AG09319 (cell line): ENCODE measurements at regions not wholly inside any gene's neighbourhood (a gene's known extent, or its start where the extent isn't known, plus 50 kb on each side); places are given as distances from the start of the nearest gene placed in this dataset.

Source experiments
- DNase-seq: peaks from one replicate; pipeline ENCODE4 v3.0.0-alpha.2; 2010; ENCODE audit warnings: low read depth; ENCODE audit errors: extremely low read depth
- TF ChIP-seq, protein P1 (sequence below): IDR thresholded peaks from 2 replicates; pipeline ENCODE4 v1.5.1; 2011; ENCODE audit warnings: low read depth, mild to moderate bottlenecking, inconsistent platforms, low read length, moderate library complexity

DNA sequence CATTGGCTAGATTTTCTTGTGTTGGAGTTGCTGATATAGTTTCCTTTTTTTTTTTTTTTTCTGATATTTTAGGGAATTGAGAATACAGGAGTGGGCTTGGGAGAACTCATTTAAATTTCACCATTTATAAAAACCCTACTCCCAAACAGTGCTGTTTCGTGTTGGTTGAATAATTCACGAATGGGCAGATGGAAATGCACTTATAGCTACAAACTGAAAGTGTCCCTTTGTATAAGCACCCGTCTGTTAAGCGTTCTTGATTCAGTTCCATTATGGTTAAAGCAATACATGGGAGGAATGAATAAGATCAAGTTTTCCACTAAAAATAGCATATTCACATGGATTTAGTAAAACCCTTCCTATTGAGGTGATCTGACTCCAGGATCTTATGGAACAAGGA, 122.2 kb upstream of the ARG1 start:
- no peak for DNase-seq
- TF ChIP-seq, protein P1, sequence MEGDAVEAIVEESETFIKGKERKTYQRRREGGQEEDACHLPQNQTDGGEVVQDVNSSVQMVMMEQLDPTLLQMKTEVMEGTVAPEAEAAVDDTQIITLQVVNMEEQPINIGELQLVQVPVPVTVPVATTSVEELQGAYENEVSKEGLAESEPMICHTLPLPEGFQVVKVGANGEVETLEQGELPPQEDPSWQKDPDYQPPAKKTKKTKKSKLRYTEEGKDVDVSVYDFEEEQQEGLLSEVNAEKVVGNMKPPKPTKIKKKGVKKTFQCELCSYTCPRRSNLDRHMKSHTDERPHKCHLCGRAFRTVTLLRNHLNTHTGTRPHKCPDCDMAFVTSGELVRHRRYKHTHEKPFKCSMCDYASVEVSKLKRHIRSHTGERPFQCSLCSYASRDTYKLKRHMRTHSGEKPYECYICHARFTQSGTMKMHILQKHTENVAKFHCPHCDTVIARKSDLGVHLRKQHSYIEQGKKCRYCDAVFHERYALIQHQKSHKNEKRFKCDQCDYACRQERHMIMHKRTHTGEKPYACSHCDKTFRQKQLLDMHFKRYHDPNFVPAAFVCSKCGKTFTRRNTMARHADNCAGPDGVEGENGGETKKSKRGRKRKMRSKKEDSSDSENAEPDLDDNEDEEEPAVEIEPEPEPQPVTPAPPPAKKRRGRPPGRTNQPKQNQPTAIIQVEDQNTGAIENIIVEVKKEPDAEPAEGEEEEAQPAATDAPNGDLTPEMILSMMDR = no peak

DNA sequence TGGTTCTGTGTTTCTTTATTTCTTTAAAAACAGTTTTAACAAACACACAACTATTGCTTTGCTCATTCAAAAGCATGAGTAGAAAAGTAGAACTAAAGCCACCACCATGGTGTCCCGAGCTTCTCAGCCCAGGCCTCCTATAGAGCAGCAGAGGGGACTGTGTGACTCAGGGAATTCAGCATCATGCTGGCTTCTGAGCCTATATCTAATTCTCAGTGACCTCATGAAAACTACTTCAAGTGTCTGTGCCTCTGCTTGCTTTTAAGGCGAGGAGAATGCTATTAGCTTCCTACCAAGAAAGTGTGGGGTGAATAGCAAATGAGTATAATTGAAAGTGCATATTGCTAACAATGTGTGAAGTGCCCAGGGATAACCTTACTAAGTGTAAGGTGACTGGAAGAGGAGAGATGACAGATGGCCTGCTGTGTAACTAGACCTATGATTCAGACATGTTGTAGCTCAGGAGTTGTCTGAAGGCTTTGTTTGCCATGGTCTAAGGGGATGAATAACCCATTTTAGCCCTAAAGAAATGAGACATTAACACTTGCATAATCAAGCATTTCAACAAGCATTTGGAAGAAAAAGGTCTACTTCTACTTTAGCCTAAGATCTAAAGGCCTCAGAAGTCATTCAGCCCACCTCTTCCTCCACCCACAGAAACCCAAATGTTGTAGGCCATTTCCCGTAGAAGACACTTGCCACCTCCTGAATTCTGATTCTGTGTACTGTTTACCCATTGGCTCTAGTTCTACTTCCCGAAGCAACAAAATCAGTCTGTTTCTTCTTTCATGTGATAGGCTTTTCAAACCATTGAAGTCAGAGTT, 121.5 kb upstream of the ARG1 start:
- TF ChIP-seq, protein P1 = no peak
- DNase-seq = no peak

DNA sequence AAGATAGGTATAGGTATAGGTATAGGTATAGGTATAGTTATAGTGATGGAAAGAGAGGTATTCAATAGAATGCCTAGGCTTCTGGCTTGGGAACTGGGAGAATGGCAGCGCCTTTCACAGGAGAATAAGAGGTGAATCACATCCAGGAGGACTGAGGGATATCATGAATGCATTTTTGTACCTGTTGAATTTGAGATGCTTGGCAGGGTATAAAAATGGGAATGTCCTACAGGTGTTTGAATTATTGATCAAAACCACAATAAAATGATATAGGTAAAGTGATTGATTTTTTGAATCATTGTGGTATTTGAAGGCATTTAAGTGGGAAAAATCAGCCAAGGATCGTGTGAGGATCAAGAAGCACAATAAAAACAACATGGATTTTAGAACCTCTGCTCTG, 119.2 kb upstream of the ARG1 start:
- DNase-seq = no peak
- TF ChIP-seq, protein P1 = no peak

DNA sequence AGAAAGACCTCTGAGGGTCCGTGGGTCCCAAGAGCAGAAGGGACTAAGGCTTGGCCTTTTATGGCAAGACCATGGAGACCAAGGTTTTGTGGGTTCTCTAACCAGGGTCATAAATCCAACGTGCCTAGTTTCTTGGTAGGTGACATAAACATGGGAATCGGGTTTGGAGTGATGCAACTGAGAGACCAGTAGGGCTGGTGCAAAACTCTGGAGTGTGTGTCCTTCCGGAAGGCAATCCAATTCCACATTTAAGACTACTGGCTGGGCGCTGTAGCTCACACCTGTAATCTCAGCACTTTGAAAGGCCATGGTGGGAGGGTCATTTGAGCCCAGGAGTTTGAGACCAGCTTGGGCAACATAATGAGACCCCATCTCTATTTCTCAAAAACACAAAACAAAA, 116.5 kb upstream of the ARG1 start:
- TF ChIP-seq, protein P1 = no peak
- DNase-seq = no peak

DNA sequence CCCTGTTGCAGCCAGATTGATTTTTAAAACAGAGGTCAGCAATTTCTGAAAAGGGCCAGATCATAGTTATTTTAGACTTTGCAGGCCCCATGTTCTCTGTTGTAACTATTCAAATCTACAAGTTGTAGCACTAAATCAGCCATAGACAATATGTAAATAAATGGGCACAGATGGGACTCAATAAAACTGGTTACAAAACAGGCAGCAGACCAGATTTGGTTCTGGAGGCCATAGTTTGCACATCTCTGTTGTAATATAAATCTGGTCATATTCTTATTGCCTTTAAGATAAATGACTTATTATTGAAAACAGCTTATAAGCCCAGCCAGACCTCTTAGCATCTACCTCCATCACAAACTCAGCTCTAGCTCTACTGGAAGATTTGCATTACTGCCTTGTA, 114.0 kb upstream of the ARG1 start:
- DNase-seq = no peak
- TF ChIP-seq, protein P1 = no peak

DNA sequence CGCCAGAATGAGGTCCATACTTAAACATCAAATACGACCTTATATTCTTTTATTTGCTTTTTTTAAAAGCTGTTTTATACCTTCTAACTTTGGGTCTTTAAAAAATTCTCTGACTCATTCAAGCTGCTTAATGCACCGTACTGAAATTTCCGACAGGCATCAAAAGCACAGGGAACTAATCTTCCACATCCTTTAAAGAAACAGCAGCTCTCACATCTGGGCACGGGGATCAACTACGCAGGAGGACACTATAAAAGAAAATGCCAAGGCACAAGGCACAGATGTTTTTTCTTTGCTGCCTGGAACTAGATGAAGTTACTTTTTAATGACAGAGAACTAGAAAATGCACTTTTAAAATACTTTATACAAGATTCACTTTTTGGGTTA, 112.4 kb upstream of the ARG1 start:
- TF ChIP-seq, protein P1 = no peak
- DNase-seq = no peak

DNA sequence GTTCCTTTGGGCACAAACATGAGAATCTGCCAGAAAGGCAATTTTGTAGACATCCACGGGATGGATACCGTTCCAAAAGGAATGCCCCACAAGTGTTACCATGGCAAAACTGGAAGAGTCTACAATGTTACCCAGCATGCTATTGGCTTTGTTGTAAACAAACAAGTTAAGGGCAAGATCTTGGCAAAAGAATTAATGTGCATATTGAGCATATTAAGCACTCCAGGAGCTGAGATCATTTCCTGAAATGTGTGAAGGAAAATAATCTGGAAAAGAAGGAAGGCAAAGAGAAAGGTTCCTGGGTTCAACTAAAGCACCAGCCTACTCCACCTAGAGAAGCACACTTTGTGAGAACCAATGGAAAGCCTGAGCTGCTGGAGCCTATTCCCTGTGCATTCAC, 103.9 kb upstream of the ARG1 start:
- TF ChIP-seq, protein P1 = no peak
- DNase-seq = no peak
